Esophagus squamous epithelium (tissue), 4 donors: ENCODE measurements at regions not wholly inside any gene's neighbourhood (a gene's known extent, or its start where the extent isn't known, plus 50 kb on each side); places are given as distances from the start of the nearest gene placed in this dataset.

ENCODE experiments used
- POLR2A ChIP-seq, 4 donors: fragments of 450-650 bp; IDR thresholded peaks; one replicate each; pipeline ENCODE4 v1.6.1; 2017; ENCODE audit warnings: antibody characterized with exemption in 4 of 4, mild to moderate bottlenecking in 4 of 4, moderate library complexity in 3 of 4
- TF ChIP-seq, protein P1 (sequence below), 6 experiments: fragments of 450-650 bp in 4 of 6; fragments of 200-600 bp in 2 of 6; sonication (generic) in 2 of 6; IDR thresholded peaks; one replicate each; pipeline ENCODE4 v1.5.1; 2016 to 2019; ENCODE audit warnings: antibody characterized with exemption in 6 of 6, mild to moderate bottlenecking in 4 of 6, moderate library complexity in 4 of 6

DNA sequence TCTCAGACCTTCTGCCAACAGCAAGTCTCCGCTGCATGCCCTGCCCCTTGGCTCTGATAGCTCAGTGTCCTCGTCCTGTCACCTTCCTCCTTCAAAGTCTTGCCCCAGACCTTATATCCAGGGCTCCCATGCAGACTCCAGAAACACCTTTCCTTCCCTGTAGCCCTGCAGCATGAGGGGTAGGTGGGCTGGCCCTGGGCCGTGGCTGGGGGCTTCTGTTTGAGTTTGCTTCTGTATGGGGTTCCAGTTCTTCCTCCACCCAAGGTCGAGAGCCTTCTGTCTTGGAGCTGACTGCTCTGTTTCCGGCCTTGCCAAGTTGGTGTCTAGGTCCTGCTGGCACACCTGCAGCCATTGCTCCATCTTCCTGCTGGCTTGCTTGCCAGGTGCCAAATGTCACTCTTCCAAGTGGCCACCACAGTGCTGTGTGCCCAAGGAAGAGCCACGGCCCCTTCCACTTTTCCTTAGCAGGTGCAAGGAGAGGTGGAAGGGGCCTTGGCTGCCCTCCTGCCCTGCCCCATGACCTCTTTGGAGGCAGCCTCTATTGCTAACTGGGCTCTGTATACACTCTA, 74.8 kb upstream of the NECTIN1 start:
- TF ChIP-seq, protein P1, sequence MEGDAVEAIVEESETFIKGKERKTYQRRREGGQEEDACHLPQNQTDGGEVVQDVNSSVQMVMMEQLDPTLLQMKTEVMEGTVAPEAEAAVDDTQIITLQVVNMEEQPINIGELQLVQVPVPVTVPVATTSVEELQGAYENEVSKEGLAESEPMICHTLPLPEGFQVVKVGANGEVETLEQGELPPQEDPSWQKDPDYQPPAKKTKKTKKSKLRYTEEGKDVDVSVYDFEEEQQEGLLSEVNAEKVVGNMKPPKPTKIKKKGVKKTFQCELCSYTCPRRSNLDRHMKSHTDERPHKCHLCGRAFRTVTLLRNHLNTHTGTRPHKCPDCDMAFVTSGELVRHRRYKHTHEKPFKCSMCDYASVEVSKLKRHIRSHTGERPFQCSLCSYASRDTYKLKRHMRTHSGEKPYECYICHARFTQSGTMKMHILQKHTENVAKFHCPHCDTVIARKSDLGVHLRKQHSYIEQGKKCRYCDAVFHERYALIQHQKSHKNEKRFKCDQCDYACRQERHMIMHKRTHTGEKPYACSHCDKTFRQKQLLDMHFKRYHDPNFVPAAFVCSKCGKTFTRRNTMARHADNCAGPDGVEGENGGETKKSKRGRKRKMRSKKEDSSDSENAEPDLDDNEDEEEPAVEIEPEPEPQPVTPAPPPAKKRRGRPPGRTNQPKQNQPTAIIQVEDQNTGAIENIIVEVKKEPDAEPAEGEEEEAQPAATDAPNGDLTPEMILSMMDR (IDR thresholded peaks at IDR 0.05) = no peak
- no peak for TF ChIP-seq POLR2A (IDR thresholded peaks at IDR 0.05)
